ENCODE measurements at regions not wholly inside any gene's neighbourhood (a gene's known extent, or its start where the extent isn't known, plus 50 kb on each side); places are given as distances from the start of the nearest gene placed in this dataset.

DNA sequence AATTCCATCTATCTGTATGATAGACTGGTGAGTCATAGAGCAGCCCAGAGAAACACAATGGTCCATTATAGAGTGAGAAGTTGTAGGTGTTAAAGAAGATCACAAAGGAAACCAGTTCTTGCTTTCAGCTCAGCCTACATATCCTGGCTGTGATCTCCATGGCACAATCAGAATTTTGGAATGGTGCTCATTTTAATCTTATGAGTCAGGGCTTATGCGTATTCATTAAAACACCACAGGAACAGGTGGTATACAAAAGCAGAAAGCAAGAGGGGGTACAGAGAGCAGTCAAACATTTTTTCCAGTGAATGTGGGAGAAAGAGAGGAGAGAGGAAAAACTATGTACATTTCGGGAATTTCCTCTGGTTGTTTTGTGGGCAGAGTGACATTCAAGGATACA is 126.9 kb downstream of the MFAP3L start:
- no peak for TF ChIP-seq EZH2 (IDR thresholded peaks at IDR 0.05; ENCODE audit: borderline replicate concordance, insufficient read depth, low read depth, low read length, poor library complexity, severe bottlenecking)
- TF ChIP-seq, protein P1, sequence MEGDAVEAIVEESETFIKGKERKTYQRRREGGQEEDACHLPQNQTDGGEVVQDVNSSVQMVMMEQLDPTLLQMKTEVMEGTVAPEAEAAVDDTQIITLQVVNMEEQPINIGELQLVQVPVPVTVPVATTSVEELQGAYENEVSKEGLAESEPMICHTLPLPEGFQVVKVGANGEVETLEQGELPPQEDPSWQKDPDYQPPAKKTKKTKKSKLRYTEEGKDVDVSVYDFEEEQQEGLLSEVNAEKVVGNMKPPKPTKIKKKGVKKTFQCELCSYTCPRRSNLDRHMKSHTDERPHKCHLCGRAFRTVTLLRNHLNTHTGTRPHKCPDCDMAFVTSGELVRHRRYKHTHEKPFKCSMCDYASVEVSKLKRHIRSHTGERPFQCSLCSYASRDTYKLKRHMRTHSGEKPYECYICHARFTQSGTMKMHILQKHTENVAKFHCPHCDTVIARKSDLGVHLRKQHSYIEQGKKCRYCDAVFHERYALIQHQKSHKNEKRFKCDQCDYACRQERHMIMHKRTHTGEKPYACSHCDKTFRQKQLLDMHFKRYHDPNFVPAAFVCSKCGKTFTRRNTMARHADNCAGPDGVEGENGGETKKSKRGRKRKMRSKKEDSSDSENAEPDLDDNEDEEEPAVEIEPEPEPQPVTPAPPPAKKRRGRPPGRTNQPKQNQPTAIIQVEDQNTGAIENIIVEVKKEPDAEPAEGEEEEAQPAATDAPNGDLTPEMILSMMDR (IDR thresholded peaks at IDR 0.05), result no peak
